ENCODE measurements at regions not wholly inside any gene's neighbourhood (a gene's known extent, or its start where the extent isn't known, plus 50 kb on each side); places are given as distances from the start of the nearest gene placed in this dataset.

GRCh38 chr16:63689068-63689467 is 1432.8 kb downstream of the CDH11 start:
- Mint-ChIP-seq H3K4me1 (ENCODE audit: low read depth, unreplicated experiment) (no peaks in the 10 kb centered on the region), H3K27ac (ENCODE audit: unreplicated experiment) (no peak overlapping the region), H3K27me3 (ENCODE audit: insufficient read depth, unreplicated experiment) (no peaks in the 10 kb centered on the region), H3K9me3 (ENCODE audit: unreplicated experiment) (peaks cover 9% of the 10 kb centered on the region), H3K4me3 (ENCODE audit: unreplicated experiment) (no peak overlapping the region), H3K36me3 (ENCODE audit: insufficient read depth, unreplicated experiment) (no peaks in the 10 kb centered on the region)
- ChIA-PET POLR2A (no interaction called here), CTCF (no interaction called here)
- TF ChIP-seq CTCF (IDR thresholded peaks at IDR 0.05; ENCODE audit: insufficient read depth in 1 of 2, low read depth in 1 of 2, low read length in 1 of 2, severe bottlenecking in 1 of 2, unreplicated experiment in 1 of 2), result no peak
- DNase-seq, result no peak
- no peaks in the 10 kb centered on the region for H3K27me3 ChIP-seq (replicated peaks; ENCODE audit: control insufficient read depth, insufficient read depth, low read length)
- H3K4me3 ChIP-seq (ENCODE audit: low read depth, low read length), result no peak overlapping the region
- 0 out of 2 replicates have a peak, but pooled peaks cover 2% of the 10 kb centered on the region for H3K9me3 ChIP-seq
- intact Hi-C loops (cut with micrococcal nuclease; ENCODE audit: unreplicated experiment), result no loop called here
- no peaks in the 10 kb centered on the region for H3K36me3 ChIP-seq (ENCODE audit: control insufficient read depth, insufficient read depth, low read length)
- BruUV-seq (replicated peaks), result no TSS peak
- no peaks in the 10 kb centered on the region for H3K4me1 ChIP-seq

GRCh38 chr16:63684149-63685101 is 1437.4 kb downstream of the CDH11 start:
- POLR2A ChIA-PET, result no interaction called here
- Histone ChIP-seq H3K9me3 (0 out of 2 replicates have a peak, but pooled peaks cover 2% of the 10 kb centered on the region), H3K27me3 (replicated peaks; ENCODE audit: control insufficient read depth, insufficient read depth, low read length) (no peaks in the 10 kb centered on the region), H3K4me3 (ENCODE audit: low read depth, low read length) (no peak overlapping the region), H3K36me3 (ENCODE audit: control insufficient read depth, insufficient read depth, low read length) (no peaks in the 10 kb centered on the region), H3K4me1 (no peaks in the 10 kb centered on the region)
- DNase-seq, result no peak
- intact Hi-C loops (cut with micrococcal nuclease; ENCODE audit: unreplicated experiment), result no loop called here
- CTCF ChIA-PET, result no interaction called here
- no peak overlapping the region for H3K4me3 Mint-ChIP-seq (ENCODE audit: unreplicated experiment)
- no TSS peak for BruUV-seq (replicated peaks)
- no peaks in the 10 kb centered on the region for H3K4me1 Mint-ChIP-seq (ENCODE audit: low read depth, unreplicated experiment)
- no peaks in the 10 kb centered on the region for H3K27me3 Mint-ChIP-seq (ENCODE audit: insufficient read depth, unreplicated experiment)
- H3K36me3 Mint-ChIP-seq (ENCODE audit: insufficient read depth, unreplicated experiment), result no peaks in the 10 kb centered on the region
- TF ChIP-seq CTCF (IDR thresholded peaks at IDR 0.05; ENCODE audit: insufficient read depth in 1 of 2, low read depth in 1 of 2, low read length in 1 of 2, severe bottlenecking in 1 of 2, unreplicated experiment in 1 of 2), result peak in 1 of 2 experiments; percentile 12
- H3K9me3 Mint-ChIP-seq (ENCODE audit: unreplicated experiment), result peaks cover 9% of the 10 kb centered on the region
- no peak overlapping the region for H3K27ac Mint-ChIP-seq (ENCODE audit: unreplicated experiment)

- TF ChIP-seq CTCF (IDR thresholded peaks at IDR 0.05; ENCODE audit: insufficient read depth in 1 of 2, low read depth in 1 of 2, low read length in 1 of 2, severe bottlenecking in 1 of 2, unreplicated experiment in 1 of 2), result no peak
- H3K4me3 Mint-ChIP-seq (ENCODE audit: unreplicated experiment), result no peak overlapping the region
- H3K4me1 Mint-ChIP-seq (ENCODE audit: low read depth, unreplicated experiment), result no peaks in the 10 kb centered on the region
- Histone ChIP-seq H3K4me3 (ENCODE audit: low read depth, low read length) (no peak overlapping the region), H3K4me1 (no peaks in the 10 kb centered on the region), H3K9me3 (no peaks in the 10 kb centered on the region), H3K36me3 (ENCODE audit: control insufficient read depth, insufficient read depth, low read length) (no peaks in the 10 kb centered on the region), H3K27me3 (replicated peaks; ENCODE audit: control insufficient read depth, insufficient read depth, low read length) (no peaks in the 10 kb centered on the region)
- no peaks in the 10 kb centered on the region for H3K27me3 Mint-ChIP-seq (ENCODE audit: insufficient read depth, unreplicated experiment)
- H3K9me3 Mint-ChIP-seq (ENCODE audit: unreplicated experiment), result peaks cover 9% of the 10 kb centered on the region
- H3K36me3 Mint-ChIP-seq (ENCODE audit: insufficient read depth, unreplicated experiment), result no peaks in the 10 kb centered on the region
- intact Hi-C loops (cut with micrococcal nuclease; ENCODE audit: unreplicated experiment), result no loop called here
- DNase-seq, result no peak
- ChIA-PET POLR2A (no interaction called here), CTCF (no interaction called here)
- no TSS peak for BruUV-seq (replicated peaks)
- no peak overlapping the region for H3K27ac Mint-ChIP-seq (ENCODE audit: unreplicated experiment)
Measured at GRCh38 chr16:63682844-63683243, 1439.0 kb downstream of the CDH11 start.
